ENCODE measurements at regions not wholly inside any gene's neighbourhood (a gene's known extent, or its start where the extent isn't known, plus 50 kb on each side); places are given as distances from the start of the nearest gene placed in this dataset.

- no peaks in the 10 kb centered on the region for H3K27me3 ChIP-seq (ENCODE audit: control insufficient read depth, insufficient read depth, low read length)
- no peak overlapping the region for H3K4me3 ChIP-seq (ENCODE audit: low read depth, low read length)
- no peaks in the 10 kb centered on the region for H3K36me3 ChIP-seq (ENCODE audit: control insufficient read depth, insufficient read depth, low read length)
- H3K4me1 ChIP-seq (ENCODE audit: control insufficient read depth, insufficient read depth, low read length), result no peaks in the 10 kb centered on the region
- H3K9me3 ChIP-seq (ENCODE audit: control insufficient read depth, insufficient read depth, low read length), result no peaks in the 10 kb centered on the region
- DNase-seq (ENCODE audit: low read depth in 4 of 6, low spot score in 6 of 6), result no peak
- no CpG with 5 or more reads among the region's 1 CpG for WGBS (ENCODE audit: insufficient coverage)
- H3K27ac ChIP-seq (ENCODE audit: low read depth, low read length), result no peak overlapping the region
Measured at GRCh38 chr4:28724239-28724638, 1863.6 kb downstream of the STIM2 start.

GRCh38 chr4:28730304-28730703 is 1869.7 kb downstream of the STIM2 start:
- Histone ChIP-seq H3K27me3 (ENCODE audit: control insufficient read depth, insufficient read depth, low read length) (no peaks in the 10 kb centered on the region), H3K27ac (ENCODE audit: low read depth, low read length) (no peak overlapping the region), H3K4me3 (ENCODE audit: low read depth, low read length) (no peak overlapping the region), H3K36me3 (ENCODE audit: control insufficient read depth, insufficient read depth, low read length) (no peaks in the 10 kb centered on the region), H3K4me1 (ENCODE audit: control insufficient read depth, insufficient read depth, low read length) (no peaks in the 10 kb centered on the region), H3K9me3 (ENCODE audit: control insufficient read depth, insufficient read depth, low read length) (no peaks in the 10 kb centered on the region)
- WGBS (ENCODE audit: insufficient coverage), result no CpG with 5 or more reads among the region's 2 CpGs
- DNase-seq (ENCODE audit: low read depth in 4 of 6, low spot score in 6 of 6), result no peak

- Histone ChIP-seq H3K4me3 (ENCODE audit: low read depth, low read length) (no peak overlapping the region), H3K9me3 (ENCODE audit: control insufficient read depth, insufficient read depth, low read length) (no peaks in the 10 kb centered on the region), H3K4me1 (ENCODE audit: control insufficient read depth, insufficient read depth, low read length) (no peaks in the 10 kb centered on the region), H3K36me3 (ENCODE audit: control insufficient read depth, insufficient read depth, low read length) (no peaks in the 10 kb centered on the region), H3K27me3 (ENCODE audit: control insufficient read depth, insufficient read depth, low read length) (no peaks in the 10 kb centered on the region), H3K27ac (ENCODE audit: low read depth, low read length) (no peak overlapping the region)
- no peak for DNase-seq (ENCODE audit: low read depth in 4 of 6, low spot score in 6 of 6)
- WGBS (ENCODE audit: insufficient coverage), result no CpG with 5 or more reads among the region's 4 CpGs
Measured at GRCh38 chr4:28744066-28744465, 1883.4 kb downstream of the STIM2 start.

GRCh38 chr4:28754376-28754775 is 1893.7 kb downstream of the STIM2 start:
- Histone ChIP-seq H3K27me3 (ENCODE audit: control insufficient read depth, insufficient read depth, low read length) (no peaks in the 10 kb centered on the region), H3K27ac (ENCODE audit: low read depth, low read length) (no peak overlapping the region), H3K36me3 (ENCODE audit: control insufficient read depth, insufficient read depth, low read length) (no peaks in the 10 kb centered on the region), H3K4me1 (ENCODE audit: control insufficient read depth, insufficient read depth, low read length) (no peaks in the 10 kb centered on the region), H3K9me3 (ENCODE audit: control insufficient read depth, insufficient read depth, low read length) (no peaks in the 10 kb centered on the region), H3K4me3 (ENCODE audit: low read depth, low read length) (no peak overlapping the region)
- peak in 1 of 6 donors; percentile 6 for DNase-seq (ENCODE audit: low read depth in 4 of 6, low spot score in 6 of 6)
- WGBS (ENCODE audit: insufficient coverage), result no CpG with 5 or more reads among the region's 3 CpGs

- no peaks in the 10 kb centered on the region for H3K27me3 ChIP-seq (ENCODE audit: control insufficient read depth, insufficient read depth, low read length)
- H3K36me3 ChIP-seq (ENCODE audit: control insufficient read depth, insufficient read depth, low read length), result no peaks in the 10 kb centered on the region
- no peaks in the 10 kb centered on the region for H3K9me3 ChIP-seq (ENCODE audit: control insufficient read depth, insufficient read depth, low read length)
- DNase-seq (ENCODE audit: low read depth in 4 of 6, low spot score in 6 of 6), result no peak
- H3K27ac ChIP-seq (ENCODE audit: low read depth, low read length), result no peak overlapping the region
- WGBS (ENCODE audit: insufficient coverage), result no CpG with 5 or more reads among the region's 2 CpGs
- no peak overlapping the region for H3K4me3 ChIP-seq (ENCODE audit: low read depth, low read length)
- H3K4me1 ChIP-seq (ENCODE audit: control insufficient read depth, insufficient read depth, low read length), result no peaks in the 10 kb centered on the region
Measured at GRCh38 chr4:28755081-28755480, 1894.4 kb downstream of the STIM2 start.

- Histone ChIP-seq H3K36me3 (ENCODE audit: control insufficient read depth, insufficient read depth, low read length) (no peaks in the 10 kb centered on the region), H3K9me3 (ENCODE audit: control insufficient read depth, insufficient read depth, low read length) (no peaks in the 10 kb centered on the region), H3K4me1 (ENCODE audit: control insufficient read depth, insufficient read depth, low read length) (no peaks in the 10 kb centered on the region), H3K27me3 (ENCODE audit: control insufficient read depth, insufficient read depth, low read length) (no peaks in the 10 kb centered on the region), H3K27ac (ENCODE audit: low read depth, low read length) (no peak overlapping the region), H3K4me3 (ENCODE audit: low read depth, low read length) (no peak overlapping the region)
- DNase-seq (ENCODE audit: low read depth in 4 of 6, low spot score in 6 of 6), result no peak
Measured at GRCh38 chr4:28759064-28759463, 1898.4 kb downstream of the STIM2 start.

GRCh38 chr4:28760003-28760402 is 1899.4 kb downstream of the STIM2 start:
- Histone ChIP-seq H3K4me1 (ENCODE audit: control insufficient read depth, insufficient read depth, low read length) (no peaks in the 10 kb centered on the region), H3K36me3 (ENCODE audit: control insufficient read depth, insufficient read depth, low read length) (no peaks in the 10 kb centered on the region), H3K4me3 (ENCODE audit: low read depth, low read length) (no peak overlapping the region), H3K27ac (ENCODE audit: low read depth, low read length) (no peak overlapping the region), H3K27me3 (ENCODE audit: control insufficient read depth, insufficient read depth, low read length) (no peaks in the 10 kb centered on the region), H3K9me3 (ENCODE audit: control insufficient read depth, insufficient read depth, low read length) (no peaks in the 10 kb centered on the region)
- DNase-seq (ENCODE audit: low read depth in 4 of 6, low spot score in 6 of 6), result no peak
- 100% methylated on average over 2 of the region's 6 CpGs for WGBS (ENCODE audit: insufficient coverage)

GRCh38 chr4:28772066-28772465 is 1911.4 kb downstream of the STIM2 start:
- Histone ChIP-seq H3K27ac (ENCODE audit: low read depth, low read length) (no peak overlapping the region), H3K27me3 (ENCODE audit: control insufficient read depth, insufficient read depth, low read length) (no peaks in the 10 kb centered on the region), H3K36me3 (ENCODE audit: control insufficient read depth, insufficient read depth, low read length) (no peaks in the 10 kb centered on the region), H3K4me1 (ENCODE audit: control insufficient read depth, insufficient read depth, low read length) (no peaks in the 10 kb centered on the region), H3K9me3 (ENCODE audit: control insufficient read depth, insufficient read depth, low read length) (no peaks in the 10 kb centered on the region), H3K4me3 (ENCODE audit: low read depth, low read length) (no peak overlapping the region)
- DNase-seq (ENCODE audit: low read depth in 4 of 6, low spot score in 6 of 6), result peak in 1 of 6 donors; percentile 4
- no CpG with 5 or more reads among the region's 1 CpG for WGBS (ENCODE audit: insufficient coverage)

GRCh38 chr4:28772788-28773187 is 1912.1 kb downstream of the STIM2 start:
- Histone ChIP-seq H3K27me3 (ENCODE audit: control insufficient read depth, insufficient read depth, low read length) (no peaks in the 10 kb centered on the region), H3K27ac (ENCODE audit: low read depth, low read length) (no peak overlapping the region), H3K4me3 (ENCODE audit: low read depth, low read length) (no peak overlapping the region), H3K36me3 (ENCODE audit: control insufficient read depth, insufficient read depth, low read length) (no peaks in the 10 kb centered on the region), H3K4me1 (ENCODE audit: control insufficient read depth, insufficient read depth, low read length) (no peaks in the 10 kb centered on the region), H3K9me3 (ENCODE audit: control insufficient read depth, insufficient read depth, low read length) (no peaks in the 10 kb centered on the region)
- WGBS (ENCODE audit: insufficient coverage), result 78% methylated on average over 1 of the region's 2 CpGs
- peak in 1 of 6 donors; percentile 20 for DNase-seq (ENCODE audit: low read depth in 4 of 6, low spot score in 6 of 6)

- no peak overlapping the region for H3K4me3 ChIP-seq (ENCODE audit: low read depth, low read length)
- WGBS (ENCODE audit: insufficient coverage), result no CpG with 5 or more reads among the region's 2 CpGs
- H3K9me3 ChIP-seq (ENCODE audit: control insufficient read depth, insufficient read depth, low read length), result no peaks in the 10 kb centered on the region
Measured at GRCh38 chr4:28774344-28774743, 1913.7 kb downstream of the STIM2 start.

More at GRCh38 chr4:28774344-28774743, 1913.7 kb downstream of the STIM2 start:
- H3K27ac ChIP-seq (ENCODE audit: low read depth, low read length), result no peak overlapping the region
- H3K27me3 ChIP-seq (ENCODE audit: control insufficient read depth, insufficient read depth, low read length), result no peaks in the 10 kb centered on the region
- no peaks in the 10 kb centered on the region for H3K36me3 ChIP-seq (ENCODE audit: control insufficient read depth, insufficient read depth, low read length)
- no peak for DNase-seq (ENCODE audit: low read depth in 4 of 6, low spot score in 6 of 6)
- no peaks in the 10 kb centered on the region for H3K4me1 ChIP-seq (ENCODE audit: control insufficient read depth, insufficient read depth, low read length)

Measured in spinal cord (tissue), 9 donors.